Cardiac fibroblast (primary cell): ENCODE measurements at regions not wholly inside any gene's neighbourhood (a gene's known extent, or its start where the extent isn't known, plus 50 kb on each side); places are given as distances from the start of the nearest gene placed in this dataset.

ENCODE experiments used
- DNase-seq, 2 donors: peaks; one replicate each; pipeline versions ENCODE4 v3.0.0 to v3.0.0-alpha.2; 2010; ENCODE audit warnings: low read depth in 2 of 2
- H3K4me3 ChIP-seq, 2 donors: replicated peaks in 1 of 2; 1 replicate in 1 of 2; 2 replicates in 1 of 2; pipeline ENCODE4 v1.5.1; 2011; ENCODE audit warnings: low read depth in 2 of 2, low read length in 2 of 2, mild to moderate bottlenecking in 2 of 2, moderate library complexity in 1 of 2
- CTCF ChIP-seq: IDR thresholded peaks from one replicate; pipeline ENCODE4 v1.5.1; 2011; ENCODE audit warnings: low read depth, mild to moderate bottlenecking, low read length, inconsistent platforms

DNA sequence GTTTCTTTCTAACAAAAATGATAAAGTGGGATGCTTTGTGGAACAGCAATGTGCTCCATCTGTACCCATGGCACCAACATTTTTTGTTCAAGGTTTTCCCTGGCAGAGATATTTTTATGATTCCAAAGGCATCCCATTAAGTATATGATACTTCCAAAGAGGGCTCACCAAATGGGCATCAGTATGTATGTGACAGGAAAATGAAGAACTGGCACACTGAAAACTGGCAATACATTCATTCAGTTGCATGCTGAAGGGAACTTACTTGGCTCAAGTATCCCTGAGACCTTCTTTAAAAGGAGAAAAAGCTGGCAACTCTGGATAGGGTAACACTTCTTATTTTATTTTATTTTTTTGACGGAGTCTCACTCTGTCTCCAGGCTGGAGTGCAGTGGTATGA, 249.8 kb downstream of the IL20RB start:
- no peak for DNase-seq
- TF ChIP-seq CTCF, result no peak
- no peak overlapping the region for H3K4me3 ChIP-seq

DNA sequence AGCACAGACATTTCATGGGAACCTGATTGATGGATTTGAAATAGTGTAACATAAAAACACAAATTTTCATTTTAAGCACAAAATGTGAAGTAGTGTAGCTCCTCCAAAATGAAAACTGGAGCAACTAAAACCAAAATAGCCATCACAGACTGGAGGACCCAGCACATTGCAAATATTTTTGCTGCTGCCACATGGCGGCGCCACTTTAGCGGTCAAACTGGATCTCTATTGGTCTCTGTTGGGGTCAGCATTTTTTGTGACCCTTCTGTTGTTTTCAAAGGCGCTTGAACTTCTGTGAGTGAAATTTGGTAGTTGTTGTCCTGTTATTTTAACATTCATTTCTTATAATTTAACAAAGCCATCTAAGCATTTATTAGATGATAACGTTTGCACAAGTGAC, 259.9 kb downstream of the IL20RB start:
- TF ChIP-seq CTCF, result no peak
- no peak for DNase-seq
- no peak overlapping the region for H3K4me3 ChIP-seq

DNA sequence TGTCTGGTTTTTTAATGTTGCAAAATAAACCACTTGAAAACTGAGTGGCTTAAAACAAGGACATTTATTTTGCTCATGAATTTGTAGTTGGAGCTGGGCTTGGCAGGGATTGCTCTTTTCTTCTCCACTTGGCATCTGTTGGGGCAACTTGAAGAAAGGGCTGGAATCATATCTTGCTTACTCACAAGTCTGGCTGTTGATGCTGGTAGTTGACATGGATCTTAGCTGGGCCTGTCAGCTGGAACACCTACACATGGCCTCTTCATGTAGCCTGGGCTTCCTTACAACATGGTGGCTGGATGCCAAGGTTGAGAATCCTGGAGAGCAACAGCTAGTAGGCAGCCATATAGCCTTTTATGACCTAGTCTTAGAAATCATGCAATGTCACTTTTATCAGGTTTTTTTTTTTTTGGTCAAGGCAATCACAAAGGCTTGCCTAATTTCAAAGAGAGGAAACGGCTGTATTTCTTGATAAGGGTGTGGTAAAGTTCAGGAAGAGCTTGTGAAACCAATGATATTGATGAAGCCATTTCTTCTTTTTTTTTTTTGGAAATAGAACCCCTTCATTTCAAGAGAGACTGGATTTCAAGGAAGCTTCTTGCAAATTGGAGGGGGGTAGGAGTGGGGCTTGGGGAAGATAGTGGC, 262.1 kb downstream of the IL20RB start:
- TF ChIP-seq CTCF, result no peak
- no peak for DNase-seq
- H3K4me3 ChIP-seq, result no peak overlapping the region

GRCh38 chr3:137222736-137223225, 265.0 kb downstream of the IL20RB start:
- DNase-seq, result no peak
- no peak overlapping the region for H3K4me3 ChIP-seq
- TF ChIP-seq CTCF, result no peak

DNA sequence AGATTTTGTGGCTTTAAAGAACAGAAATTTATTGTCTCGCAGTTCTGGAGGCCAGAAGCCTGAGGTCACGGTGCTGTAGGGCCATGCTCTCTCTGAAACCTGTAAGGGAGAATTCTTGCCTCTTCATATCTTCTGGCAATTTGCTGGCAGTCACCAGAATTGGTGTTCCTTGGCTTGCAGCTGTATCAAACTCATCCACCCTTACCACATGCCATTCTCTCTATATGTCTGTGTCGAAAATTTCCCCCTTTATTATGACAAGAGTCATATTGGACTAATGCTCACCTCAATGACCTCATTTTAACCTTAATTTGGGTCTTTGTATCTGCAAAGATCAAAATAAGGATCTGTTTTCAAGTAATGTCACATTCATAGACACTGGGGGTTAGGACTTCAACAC, 266.7 kb downstream of the IL20RB start:
- DNase-seq, result no peak
- no peak for TF ChIP-seq CTCF
- H3K4me3 ChIP-seq, result no peak overlapping the region

- no peak for TF ChIP-seq CTCF
Measured at GRCh38 chr3:137242836-137243400, 285.1 kb downstream of the IL20RB start.

DNA sequence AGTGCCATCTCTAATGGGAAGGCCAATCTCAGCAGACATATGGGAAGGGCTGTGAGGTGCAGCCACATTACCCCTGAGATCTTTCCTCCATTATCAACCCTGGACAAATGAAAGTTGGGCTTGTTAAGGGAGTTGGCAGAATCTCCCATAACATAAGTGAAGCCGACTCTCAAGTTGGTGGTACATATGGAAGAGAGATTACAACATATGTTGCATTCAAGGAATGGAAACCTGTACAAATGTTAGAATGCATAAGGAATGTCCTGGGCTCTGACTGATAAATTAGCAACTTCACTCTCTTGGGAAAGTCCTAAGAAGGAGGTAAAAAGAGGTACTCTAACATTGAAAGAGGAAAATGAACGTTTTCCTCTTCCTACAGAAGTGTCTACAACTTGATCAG, 288.7 kb downstream of the IL20RB start:
- H3K4me3 ChIP-seq, result no peak overlapping the region
- no peak for TF ChIP-seq CTCF
- DNase-seq, result no peak

More at GRCh38 chr3:137242836-137243400, 285.1 kb downstream of the IL20RB start:
- DNase-seq, result no peak
- H3K4me3 ChIP-seq, result no peak overlapping the region
